ENCODE measurements at regions not wholly inside any gene's neighbourhood (a gene's known extent, or its start where the extent isn't known, plus 50 kb on each side); places are given as distances from the start of the nearest gene placed in this dataset.

GRCh38 chr3:72160351-72160750, 375.4 kb upstream of the PROK2 start:
- H2AK5ac ChIP-seq (ENCODE audit: insufficient read length, low read length): no peak overlapping the region
- H3K23ac ChIP-seq (ENCODE audit: insufficient read length, low read depth, low read length): no peak overlapping the region
- Mint-ChIP-seq H3K4me1 (peaks cover 10 to 29% of the 10 kb centered on the region in 2 experiments), H3K9me3 (no peaks in the 10 kb centered on the region), H3K4me3 (no peak overlapping the region), H3K36me3 (ENCODE audit: insufficient read depth in 1 of 3, low read depth in 3 of 3) (no peaks in the 10 kb centered on the region; a peak in 1 of 7 replicates), H3K27ac (no peak overlapping the region), H3K27me3 (ENCODE audit: low read depth) (no peaks in the 10 kb centered on the region; the same call in 1 of the 2 replicates)
- no CpG with 5 or more reads among the region's 5 CpGs for WGBS (ENCODE audit: extremely low coverage, insufficient read length, low lambda C conversion rate)
- H2BK20ac ChIP-seq (ENCODE audit: low read depth, low read length, poor library complexity, severe bottlenecking): no peak overlapping the region
- no peak for DNase-seq
- no peak overlapping the region for H2BK5ac ChIP-seq (ENCODE audit: insufficient read length, low read length)
- H3T11ph ChIP-seq (ENCODE audit: low read length): no peak overlapping the region
- H2BK15ac ChIP-seq (ENCODE audit: low read depth, low read length): no peak overlapping the region
- no peak for TF ChIP-seq CTCF (conservative IDR thresholded peaks at IDR 0.05)
- H3K18ac ChIP-seq (ENCODE audit: insufficient read length, low read depth, low read length): no peak overlapping the region
- H3K56ac ChIP-seq (ENCODE audit: insufficient read length, low read depth, low read length): no peak overlapping the region
- no peaks in the 10 kb centered on the region for H3K23me2 ChIP-seq (ENCODE audit: insufficient read length, low read depth, low read length, poor library complexity, severe bottlenecking)
- H3K79me1 ChIP-seq (ENCODE audit: insufficient read depth, low read depth, low read length, poor library complexity, severe bottlenecking): no peaks in the 10 kb centered on the region
- no peak overlapping the region for H4K91ac ChIP-seq (ENCODE audit: insufficient read length, low read depth, low read length)
- H4K8ac ChIP-seq (replicated peaks; ENCODE audit: insufficient read length, low read depth, low read length): no peak overlapping the region
- H2BK120ac ChIP-seq (ENCODE audit: low read depth, low read length, poor library complexity, severe bottlenecking): no peak overlapping the region
- H3K14ac ChIP-seq (ENCODE audit: insufficient read depth, low read length): no peak overlapping the region
- no peaks in the 10 kb centered on the region for H3K79me2 ChIP-seq (ENCODE audit: insufficient read depth, low read length)
- H3K4me2 ChIP-seq (ENCODE audit: insufficient read depth, insufficient read length, low read length): no peak overlapping the region
- H4K5ac ChIP-seq (ENCODE audit: insufficient read length, low read depth, low read length): no peak overlapping the region
- H3K9me3 ChIP-seq (ENCODE audit: control insufficient read depth, low read depth, low read length): no peaks in the 10 kb centered on the region
- H2BK12ac ChIP-seq (ENCODE audit: insufficient read length, low read depth, low read length): no peak overlapping the region
- H3K4ac ChIP-seq (ENCODE audit: low read depth, low read length): no peak overlapping the region
- H4K20me1 ChIP-seq (ENCODE audit: control insufficient read depth, insufficient read depth, insufficient read length): no peaks in the 10 kb centered on the region
- no peak overlapping the region for H2AFZ ChIP-seq (ENCODE audit: low read length)
- H3K27ac ChIP-seq (ENCODE audit: insufficient read length, low read depth, low read length): no peak overlapping the region
- no peaks in the 10 kb centered on the region for H3K4me1 ChIP-seq (ENCODE audit: insufficient read depth, low read length)
- H3K9ac ChIP-seq (ENCODE audit: extremely low read depth, insufficient read length, low read length): no peak overlapping the region
- no peaks in the 10 kb centered on the region for H3K27me3 ChIP-seq (ENCODE audit: insufficient read depth, low read length)

Measured in H9 (cell line).